Renal cortical epithelial cell (primary cell): ENCODE measurements at regions not wholly inside any gene's neighbourhood (a gene's known extent, or its start where the extent isn't known, plus 50 kb on each side); places are given as distances from the start of the nearest gene placed in this dataset.

Experiments
- DNase-seq: peaks from one replicate; pipeline ENCODE4 v3.0.0-alpha.2; 2011; ENCODE audit warnings: low read depth

GRCh38 chr7:118079369-118079768 lies 104.6 kb upstream of the LSM8 start:
- DNase-seq = peak; percentile 68

DNA sequence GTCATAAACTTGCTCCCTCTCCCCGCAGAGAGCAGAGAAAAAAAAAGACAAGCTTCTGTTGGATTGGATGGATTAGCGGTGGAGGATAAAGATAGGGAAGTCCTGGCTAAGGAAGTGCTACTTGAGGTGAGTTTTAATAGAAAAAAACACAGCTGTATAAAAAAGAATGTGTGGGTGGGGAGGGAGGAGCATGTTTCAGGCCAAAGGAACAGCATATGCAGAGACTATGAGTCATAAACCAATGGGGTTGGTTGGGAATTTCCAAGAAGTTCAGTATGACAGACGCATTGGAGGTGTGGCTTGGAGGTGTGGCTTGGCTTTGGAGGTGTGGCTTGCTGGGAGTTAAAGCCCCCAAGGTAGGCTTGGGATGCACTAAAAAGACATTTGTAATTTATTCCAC lies 103.0 kb upstream of the LSM8 start:
- peak; percentile 98 for DNase-seq

DNA sequence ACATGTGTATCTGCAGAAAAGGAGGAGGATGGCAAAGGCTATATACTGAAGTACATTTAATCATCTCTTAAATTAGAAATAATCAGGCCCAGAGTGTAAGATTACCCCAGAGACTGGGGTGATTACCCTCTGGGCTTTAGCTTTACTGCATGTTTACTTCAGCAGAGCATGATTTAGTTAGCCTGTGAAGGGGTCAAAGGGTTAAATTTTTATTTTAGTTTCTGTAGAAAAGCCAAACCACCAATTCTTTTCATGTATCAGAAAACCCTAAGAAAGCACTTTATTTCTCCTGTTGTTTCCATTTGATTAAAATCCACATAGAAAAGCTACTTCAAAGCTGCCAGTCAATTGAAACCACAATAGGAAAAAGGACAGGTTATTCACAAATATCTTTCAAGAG lies 101.5 kb upstream of the LSM8 start:
- peak; percentile 57 for DNase-seq

- DNase-seq = no peak
These were observed 99.0 kb upstream of the LSM8 start for GRCh38 chr7:118085000-118085399.

- DNase-seq = no peak
These were observed 96.8 kb upstream of the LSM8 start for GRCh38 chr7:118087126-118087525.

- DNase-seq = no peak
These were observed 89.9 kb upstream of the LSM8 start for GRCh38 chr7:118094044-118094443.

DNA sequence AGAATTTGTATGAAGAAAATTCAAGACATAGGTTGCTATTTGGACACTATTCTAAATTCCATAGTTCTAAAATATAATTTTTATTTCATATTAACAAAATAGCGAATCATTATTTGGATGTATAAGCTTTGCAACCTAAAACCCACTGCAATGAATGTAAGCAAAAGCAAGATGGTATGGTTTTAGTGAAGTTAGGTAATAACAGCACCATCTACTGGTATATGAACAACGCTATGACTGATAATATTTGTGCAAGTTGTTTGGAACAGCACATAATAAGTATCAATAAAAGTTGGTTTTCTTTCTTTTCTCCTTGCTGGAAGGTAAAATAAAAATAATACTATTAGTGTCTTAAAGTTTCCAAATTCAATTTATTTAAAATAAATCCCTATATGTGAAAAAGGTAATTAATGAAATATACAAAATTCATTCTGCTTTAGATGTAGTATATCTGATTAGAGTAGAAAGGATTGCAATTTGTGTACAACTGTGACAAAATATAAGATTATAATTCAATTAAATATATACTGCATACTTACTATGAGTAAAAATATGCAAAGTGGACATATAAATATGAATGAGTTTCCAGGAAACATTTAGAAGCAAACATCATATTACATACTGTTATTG lies 79.0 kb upstream of the LSM8 start:
- peak; percentile 68 for DNase-seq

DNA sequence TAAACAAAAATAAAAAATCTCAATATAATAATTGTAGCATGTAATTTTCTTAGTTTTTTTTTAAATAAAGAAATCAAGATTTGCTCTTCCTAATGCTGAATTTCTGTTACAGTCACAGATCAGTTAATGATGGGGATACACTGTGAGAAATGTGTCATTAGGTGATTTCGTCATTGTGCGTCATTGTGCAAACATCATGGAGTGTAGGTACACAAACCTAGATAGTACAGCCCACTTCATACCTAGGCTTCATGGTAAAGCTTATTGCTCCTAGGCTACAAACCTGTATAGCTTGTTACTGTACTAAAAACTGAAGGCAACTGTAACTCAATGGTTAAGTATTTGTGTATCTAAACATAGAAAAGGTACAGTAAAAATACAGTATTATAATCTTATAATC lies 74.4 kb upstream of the LSM8 start:
- DNase-seq = peak; percentile 18

- DNase-seq = no peak
These were observed 73.6 kb upstream of the LSM8 start for GRCh38 chr7:118110178-118110925.

GRCh38 chr7:118111347-118111746 lies 72.6 kb upstream of the LSM8 start:
- no peak for DNase-seq

GRCh38 chr7:118114175-118114574 lies 69.8 kb upstream of the LSM8 start:
- no peak for DNase-seq

- DNase-seq = no peak
These were observed 54.7 kb upstream of the LSM8 start for GRCh38 chr7:118129041-118129795.

DNA sequence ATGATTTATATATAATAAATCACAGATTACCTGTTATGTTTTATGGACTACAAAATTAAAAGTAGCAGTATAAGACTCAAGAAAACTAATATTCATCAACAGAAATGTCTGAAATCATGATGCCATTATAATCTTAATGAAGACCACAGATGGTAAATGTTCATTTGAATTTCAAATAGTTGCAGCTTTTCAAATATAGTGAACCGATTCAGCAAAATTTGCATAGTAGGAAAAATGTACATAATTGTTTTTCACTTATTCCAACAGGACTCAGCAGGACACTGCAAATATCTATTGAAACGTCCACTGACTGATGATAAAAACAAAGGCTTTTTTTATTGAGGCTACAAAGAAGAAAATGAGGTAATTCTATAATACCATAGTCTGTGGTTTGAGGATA lies 51.2 kb upstream of the LSM8 start:
- no peak for DNase-seq
